GM19395 (cell line): ENCODE measurements at regions not wholly inside any gene's neighbourhood (a gene's known extent, or its start where the extent isn't known, plus 50 kb on each side); places are given as distances from the start of the nearest gene placed in this dataset.
"Not testable (repeated sequence)": the region's sequence is repeated elsewhere in the genome, so short reads cannot be mapped to it uniquely, and the experiment has no call there.

Experiments used
- ATAC-seq: cut with Tn5 transposase; IDR thresholded peaks from one replicate; pipeline ENCODE4 v1.9.1; 2021; ENCODE audit warnings: mild to moderate bottlenecking, moderate library complexity; ENCODE audit not compliant: unreplicated experiment

- ATAC-seq, result no peak
Measured at GRCh38 chr4:133379681-133380438, 230.8 kb downstream of the PCDH10 start.

GRCh38 chr4:133377286-133377685 lies 228.2 kb downstream of the PCDH10 start:
- ATAC-seq, result no peak

GRCh38 chr4:133372699-133373098 lies 223.6 kb downstream of the PCDH10 start:
- ATAC-seq, result no peak

GRCh38 chr4:133355633-133356032 lies 206.5 kb downstream of the PCDH10 start:
- ATAC-seq, result no peak

GRCh38 chr4:133347409-133347808 lies 198.3 kb downstream of the PCDH10 start:
- ATAC-seq, result no peak

GRCh38 chr4:133324491-133324890 lies 175.4 kb downstream of the PCDH10 start:
- no peak for ATAC-seq

DNA sequence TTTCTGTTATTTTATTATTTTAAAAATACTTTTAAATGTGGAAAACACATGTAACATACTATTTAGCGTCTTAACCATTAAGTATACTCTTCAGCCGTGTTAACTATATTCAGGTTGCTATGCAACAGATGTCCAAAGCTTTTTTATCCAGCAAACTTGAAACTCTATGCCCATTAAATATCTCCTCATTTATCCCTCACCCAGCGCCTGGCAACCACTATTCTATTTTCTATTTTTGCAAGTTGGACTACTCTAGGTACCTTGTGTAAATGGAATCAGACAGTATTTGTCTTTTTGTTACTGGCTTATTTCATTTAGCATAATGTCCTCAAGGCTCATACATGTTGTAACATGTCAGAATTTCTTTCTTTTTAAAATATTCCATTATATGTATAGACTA lies 174.6 kb downstream of the PCDH10 start:
- ATAC-seq, result no peak

GRCh38 chr4:133320576-133321170 lies 171.6 kb downstream of the PCDH10 start:
- ATAC-seq, result peak; percentile 72

- ATAC-seq, result no peak
Measured at GRCh38 chr4:133316909-133317308, 167.8 kb downstream of the PCDH10 start.

GRCh38 chr4:133314991-133315390 lies 165.9 kb downstream of the PCDH10 start:
- ATAC-seq, result no peak

DNA sequence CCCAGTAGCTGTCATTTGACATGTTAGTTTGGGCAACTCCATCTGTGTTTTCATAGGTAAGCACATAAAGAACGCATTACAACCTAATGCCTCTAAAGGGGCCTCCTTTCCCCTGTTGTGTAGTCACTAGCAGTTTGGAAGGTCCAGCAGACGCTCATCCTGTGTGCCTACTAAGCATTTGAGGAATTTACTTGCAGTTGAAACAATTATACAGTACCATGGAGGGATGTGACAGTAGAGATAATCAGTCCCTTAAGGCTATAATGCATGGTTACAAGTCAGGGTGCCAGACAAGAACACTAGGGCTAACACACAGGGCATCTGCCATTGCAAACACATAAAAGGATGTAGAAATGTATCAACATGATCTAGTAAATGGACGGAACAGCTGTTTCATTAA lies 138.3 kb downstream of the PCDH10 start:
- no peak for ATAC-seq

- ATAC-seq, result no peak
Measured at GRCh38 chr4:133278591-133278990, 129.5 kb downstream of the PCDH10 start.

DNA sequence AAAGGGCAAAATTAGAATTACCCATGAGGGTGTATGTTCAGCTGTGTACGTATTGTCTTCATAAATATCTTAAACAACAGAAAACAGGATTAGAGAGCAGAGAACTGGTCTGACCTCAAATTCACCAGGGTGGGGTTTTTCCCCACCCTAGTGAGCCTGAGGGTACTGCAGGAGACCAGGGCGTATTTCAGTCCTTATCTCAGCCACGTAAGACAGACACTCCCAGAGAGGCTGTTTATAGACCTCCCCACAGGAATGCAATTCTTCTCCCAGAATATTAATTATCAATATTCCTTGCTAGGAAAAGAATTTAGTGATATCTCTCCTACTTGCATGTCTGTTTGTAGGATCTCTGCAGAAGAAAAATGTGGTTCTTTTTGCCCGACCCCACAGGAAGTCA lies 128.8 kb downstream of the PCDH10 start:
- ATAC-seq, result not testable (repeated sequence)

DNA sequence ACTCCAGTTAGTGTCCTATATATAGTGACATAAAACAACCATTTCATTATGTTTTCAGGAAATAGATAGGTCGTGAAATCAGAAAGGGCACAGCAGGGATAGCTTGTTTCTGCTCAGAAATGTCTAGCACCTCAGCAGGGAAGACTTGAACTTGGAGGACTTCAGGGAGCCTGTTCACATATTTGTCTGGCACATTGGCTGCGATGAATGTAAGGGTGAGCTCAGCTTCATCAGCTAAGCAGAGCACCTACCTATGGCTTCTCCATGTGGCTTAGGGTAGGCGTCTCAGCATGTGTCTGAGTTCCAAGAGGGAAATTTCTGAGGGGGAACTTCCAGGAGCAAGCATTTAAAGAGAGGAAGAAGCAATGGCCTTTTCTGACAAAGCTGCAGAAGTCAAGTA lies 126.2 kb downstream of the PCDH10 start:
- no peak for ATAC-seq

GRCh38 chr4:133273401-133273800 lies 124.3 kb downstream of the PCDH10 start:
- ATAC-seq, result no peak

DNA sequence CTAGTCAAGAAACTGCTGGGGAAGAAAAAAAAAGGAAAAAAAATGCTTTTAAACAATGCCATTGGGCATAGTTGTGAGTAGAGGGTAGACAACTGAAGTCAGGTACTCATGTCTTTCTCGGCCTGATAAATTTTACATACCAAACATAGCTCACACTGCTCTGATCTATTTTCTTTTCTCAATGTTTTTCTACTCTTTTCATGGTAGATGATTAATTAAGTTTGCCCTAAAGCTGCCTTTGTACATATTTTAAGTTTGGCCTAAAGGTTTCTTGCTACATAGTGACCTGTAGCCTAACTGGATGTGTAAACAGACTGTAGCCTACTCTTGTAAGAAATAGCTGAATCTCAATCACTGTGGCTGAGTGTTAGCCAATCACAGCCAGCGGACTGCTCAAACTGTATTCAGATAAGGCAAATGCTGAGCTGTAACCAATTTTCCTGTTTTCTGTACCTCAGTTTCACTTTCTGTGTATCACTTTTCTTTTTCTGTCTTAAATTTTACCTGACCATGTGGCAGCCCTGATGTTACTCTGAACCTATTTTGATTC lies 121.0 kb downstream of the PCDH10 start:
- ATAC-seq, result no peak

DNA sequence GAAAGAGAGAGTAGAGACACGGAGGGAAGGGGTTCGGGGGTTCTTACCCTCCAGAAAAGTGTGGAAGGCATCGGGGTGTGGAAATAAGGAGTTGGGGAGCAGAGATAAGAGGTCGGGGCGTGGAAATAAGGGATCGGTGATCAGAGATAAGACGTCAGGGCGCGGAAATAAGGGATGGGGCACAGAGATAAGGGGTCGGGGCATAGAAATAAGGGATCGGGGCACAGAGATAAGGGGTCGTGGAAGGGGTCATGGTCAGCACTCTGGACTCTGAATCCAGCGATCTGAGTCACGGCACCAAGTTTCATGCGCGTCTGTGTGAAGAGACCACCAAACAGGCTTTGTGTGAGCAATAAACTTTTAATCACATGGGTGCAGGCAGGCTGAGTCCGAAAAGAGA lies 119.1 kb downstream of the PCDH10 start:
- no peak for ATAC-seq

DNA sequence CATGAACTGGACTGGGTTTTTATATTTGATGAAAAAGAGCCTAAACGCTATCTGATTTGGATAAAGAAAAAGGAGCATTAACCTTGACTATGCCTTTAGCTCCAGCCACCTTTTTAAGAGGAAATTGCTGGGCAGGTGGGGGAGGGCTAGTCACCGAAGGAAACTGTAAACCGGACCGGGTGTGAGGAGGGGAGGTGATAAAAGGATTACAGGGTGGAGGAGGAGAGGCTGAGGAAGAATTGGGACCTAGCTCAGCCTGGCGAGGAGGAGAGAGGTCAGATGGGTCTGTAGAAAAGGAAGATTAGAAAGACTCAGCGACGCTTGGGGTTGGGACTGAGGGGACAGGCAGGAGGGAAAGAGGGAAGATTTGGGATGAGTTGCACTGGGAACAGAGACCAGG lies 118.4 kb downstream of the PCDH10 start:
- not testable (repeated sequence) for ATAC-seq

GRCh38 chr4:133266966-133267365 lies 117.9 kb downstream of the PCDH10 start:
- not testable (repeated sequence) for ATAC-seq

- ATAC-seq, result not testable (repeated sequence)
Measured at GRCh38 chr4:133264251-133264650, 115.2 kb downstream of the PCDH10 start.

GRCh38 chr4:133263104-133263503 lies 114.0 kb downstream of the PCDH10 start:
- no peak for ATAC-seq

- no peak for ATAC-seq
Measured at GRCh38 chr4:133247861-133248260, 98.8 kb downstream of the PCDH10 start.
